H1 (cell line): ENCODE measurements at regions not wholly inside any gene's neighbourhood (a gene's known extent, or its start where the extent isn't known, plus 50 kb on each side); places are given as distances from the start of the nearest gene placed in this dataset.

Experiments
- CHD2 ChIP-seq: IDR thresholded peaks from 2 replicates; pipeline ENCODE4 v1.6.1; 2012; ENCODE audit warnings: low read length, improper control_type of control experiment
- EZH2 ChIP-seq: fragments of 200-600 bp; sonication (generic); IDR thresholded peaks from 2 replicates; pipeline ENCODE4 v1.7.1; 2012; ENCODE audit warnings: low read depth, mild to moderate bottlenecking, moderate library complexity, low read length, inconsistent platforms; ENCODE audit not compliant: severe bottlenecking
- KDM4A ChIP-seq: IDR thresholded peaks from one replicate; pipeline ENCODE4 v1.7.1; 2012; ENCODE audit warnings: low read depth, mild to moderate bottlenecking, moderate library complexity, low read length, inconsistent platforms; ENCODE audit not compliant: severe bottlenecking
- KDM5A ChIP-seq: fragments of 200-600 bp; IDR thresholded peaks from 2 replicates; pipeline ENCODE4 v1.7.1; 2012; ENCODE audit warnings: mild to moderate bottlenecking, low read length, inconsistent platforms, mixed read lengths

GRCh38 chr13:80551650-80552497 lies 210.9 kb upstream of the SPRY2 start:
- TF ChIP-seq KDM5A (no peak), EZH2 (no peak), KDM4A (no peak), CHD2 (no peak)
